HEK293 (cell line): ENCODE measurements at regions not wholly inside any gene's neighbourhood (a gene's known extent, or its start where the extent isn't known, plus 50 kb on each side); places are given as distances from the start of the nearest gene placed in this dataset.

Experiments used
- CTCF ChIA-PET: fragments of 350-600 bp; formaldehyde crosslinking; extraction: SDS; loops from one replicate; lab custom pipeline; 2021; ENCODE audit warnings: antibody characterized with exemption; lab: Yijun Ruan, JAX
- POLR2A ChIA-PET: fragments of 300-600 bp; formaldehyde crosslinking; extraction: SDS; loops from one replicate; lab custom pipeline; 2020; ENCODE audit warnings: antibody characterized with exemption, inconsistent platforms; lab: Yijun Ruan, JAX
- H3K27ac ChIP-seq: fragments of 200-500 bp; sonication (Bioruptor generic); 2 replicates; pipeline ENCODE4 v1.5.1; 2014; ENCODE audit warnings: low read depth, low read length, control low read depth, inconsistent platforms; ENCODE audit errors: extremely low read depth
- H3K36me3 ChIP-seq, 2 experiments: fragments of 200-500 bp in 1 of 2; sonication (Bioruptor generic) in 1 of 2; 1 replicate in 1 of 2; 2 replicates in 1 of 2; pipeline ENCODE4 v1.5.1; 2014 to 2017; ENCODE audit warnings: inconsistent platforms in 2 of 2, low read length in 2 of 2; ENCODE audit not compliant: control insufficient read depth in 2 of 2, insufficient read depth in 1 of 2
- H3K4me1 ChIP-seq: fragments of 200-500 bp; sonication (Bioruptor generic); 2 replicates; pipeline ENCODE4 v1.5.1; 2014; ENCODE audit warnings: mild to moderate bottlenecking, low read length, inconsistent platforms; ENCODE audit not compliant: control insufficient read depth, insufficient read depth
- H3K4me3 ChIP-seq: 2 replicates; pipeline ENCODE4 v1.5.1; 2011; ENCODE audit warnings: low read depth, mild to moderate bottlenecking, control low read depth, low read length, moderate library complexity
- H3K9me3 ChIP-seq: fragments of 200-500 bp; sonication (Bioruptor generic); 2 replicates; pipeline ENCODE4 v1.5.1; 2014; ENCODE audit warnings: low read depth, low read length, inconsistent platforms; ENCODE audit not compliant: control insufficient read depth, insufficient read depth
- GLIS1 ChIP-seq: fragments of 450-650 bp; formaldehyde crosslinking; IDR thresholded peaks from 2 replicates; pipeline ENCODE4 v1.5.1; 2016; ENCODE audit warnings: missing biosample characterization, missing genetic modification characterization
- PRDM2 ChIP-seq: fragments of 450-650 bp; formaldehyde crosslinking; IDR thresholded peaks from 2 replicates; pipeline ENCODE4 v1.5.1; 2016; ENCODE audit warnings: missing biosample characterization, missing genetic modification characterization, borderline replicate concordance
- SETDB1 ChIP-seq: IDR thresholded peaks from one replicate; pipeline ENCODE4 v1.6.1; 2017; ENCODE audit warnings: mild to moderate bottlenecking, low read length, moderate library complexity, mixed read lengths; ENCODE audit not compliant: insufficient read length
- SP3 ChIP-seq: fragments of 450-650 bp; formaldehyde crosslinking; IDR thresholded peaks from 2 replicates; pipeline ENCODE4 v1.5.1; 2016; ENCODE audit warnings: missing biosample characterization, missing genetic modification characterization
- YY2 ChIP-seq: fragments of 450-650 bp; formaldehyde crosslinking; IDR thresholded peaks from 2 replicates; pipeline ENCODE4 v1.5.1; 2016; ENCODE audit warnings: missing biosample characterization, missing genetic modification characterization
- ZEB2 ChIP-seq: fragments of 450-650 bp; formaldehyde crosslinking; IDR thresholded peaks from 2 replicates; pipeline ENCODE4 v1.5.1; 2016; ENCODE audit warnings: missing biosample characterization, missing genetic modification characterization
- ZFP41 ChIP-seq: fragments of 450-650 bp; formaldehyde crosslinking; IDR thresholded peaks from 2 replicates; pipeline ENCODE4 v1.5.1; 2016; ENCODE audit warnings: missing biosample characterization, missing genetic modification characterization, borderline replicate concordance
- ZIC2 ChIP-seq: fragments of 450-650 bp; formaldehyde crosslinking; IDR thresholded peaks from 2 replicates; pipeline ENCODE4 v1.5.1; 2016; ENCODE audit warnings: missing biosample characterization, missing genetic modification characterization
- ZNF521 ChIP-seq: fragments of 450-650 bp; formaldehyde crosslinking; IDR thresholded peaks from 2 replicates; pipeline ENCODE4 v1.5.1; 2017; ENCODE audit warnings: missing biosample characterization, mild to moderate bottlenecking, missing genetic modification characterization
- ZNF629 ChIP-seq: fragments of 450-650 bp; formaldehyde crosslinking; IDR thresholded peaks from 2 replicates; pipeline ENCODE4 v1.5.1; 2017; ENCODE audit warnings: missing biosample characterization, missing genetic modification characterization
- TF ChIP-seq, protein P1 (sequence below): fragments of 450-650 bp; formaldehyde crosslinking; IDR thresholded peaks from 2 replicates; pipeline ENCODE4 v1.5.1; 2016; ENCODE audit warnings: missing biosample characterization, missing genetic modification characterization
- TF ChIP-seq, protein P2 (sequence below): fragments of 450-650 bp; formaldehyde crosslinking; IDR thresholded peaks from 2 replicates; pipeline ENCODE4 v1.5.1; 2016; ENCODE audit warnings: missing biosample characterization, missing genetic modification characterization, low read depth
- TF ChIP-seq, protein P3 (sequence below): sonication (generic); formaldehyde crosslinking; IDR thresholded peaks from 2 replicates; pipeline ENCODE4 v1.8.1; 2022; ENCODE audit warnings: mild to moderate bottlenecking, moderate library complexity, missing genetic modification reagents
- TF ChIP-seq, protein P4 (sequence below): fragments of 450-650 bp; formaldehyde crosslinking; conservative IDR thresholded peaks from 2 replicates; pipeline ENCODE4 v1.5.1; 2016; ENCODE audit warnings: low read depth, missing biosample characterization, missing genetic modification characterization
- TF ChIP-seq, protein P5 (sequence below): fragments of 450-650 bp; formaldehyde crosslinking; IDR thresholded peaks from 2 replicates; pipeline ENCODE4 v1.5.1; 2017; ENCODE audit warnings: missing biosample characterization, missing genetic modification characterization
- TF ChIP-seq, protein P6 (sequence below): fragments of 450-650 bp; IDR thresholded peaks from 2 replicates; pipeline ENCODE4 v1.5.1; 2018; ENCODE audit warnings: missing biosample characterization, mild to moderate bottlenecking, missing genetic modification characterization

- TF ChIP-seq, protein P1, sequence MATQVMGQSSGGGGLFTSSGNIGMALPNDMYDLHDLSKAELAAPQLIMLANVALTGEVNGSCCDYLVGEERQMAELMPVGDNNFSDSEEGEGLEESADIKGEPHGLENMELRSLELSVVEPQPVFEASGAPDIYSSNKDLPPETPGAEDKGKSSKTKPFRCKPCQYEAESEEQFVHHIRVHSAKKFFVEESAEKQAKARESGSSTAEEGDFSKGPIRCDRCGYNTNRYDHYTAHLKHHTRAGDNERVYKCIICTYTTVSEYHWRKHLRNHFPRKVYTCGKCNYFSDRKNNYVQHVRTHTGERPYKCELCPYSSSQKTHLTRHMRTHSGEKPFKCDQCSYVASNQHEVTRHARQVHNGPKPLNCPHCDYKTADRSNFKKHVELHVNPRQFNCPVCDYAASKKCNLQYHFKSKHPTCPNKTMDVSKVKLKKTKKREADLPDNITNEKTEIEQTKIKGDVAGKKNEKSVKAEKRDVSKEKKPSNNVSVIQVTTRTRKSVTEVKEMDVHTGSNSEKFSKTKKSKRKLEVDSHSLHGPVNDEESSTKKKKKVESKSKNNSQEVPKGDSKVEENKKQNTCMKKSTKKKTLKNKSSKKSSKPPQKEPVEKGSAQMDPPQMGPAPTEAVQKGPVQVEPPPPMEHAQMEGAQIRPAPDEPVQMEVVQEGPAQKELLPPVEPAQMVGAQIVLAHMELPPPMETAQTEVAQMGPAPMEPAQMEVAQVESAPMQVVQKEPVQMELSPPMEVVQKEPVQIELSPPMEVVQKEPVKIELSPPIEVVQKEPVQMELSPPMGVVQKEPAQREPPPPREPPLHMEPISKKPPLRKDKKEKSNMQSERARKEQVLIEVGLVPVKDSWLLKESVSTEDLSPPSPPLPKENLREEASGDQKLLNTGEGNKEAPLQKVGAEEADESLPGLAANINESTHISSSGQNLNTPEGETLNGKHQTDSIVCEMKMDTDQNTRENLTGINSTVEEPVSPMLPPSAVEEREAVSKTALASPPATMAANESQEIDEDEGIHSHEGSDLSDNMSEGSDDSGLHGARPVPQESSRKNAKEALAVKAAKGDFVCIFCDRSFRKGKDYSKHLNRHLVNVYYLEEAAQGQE: no peak
- no peak for TF ChIP-seq ZIC2 (tag by site-specific recombination)
- TF ChIP-seq ZNF521: no peak
- TF ChIP-seq, protein P2, sequence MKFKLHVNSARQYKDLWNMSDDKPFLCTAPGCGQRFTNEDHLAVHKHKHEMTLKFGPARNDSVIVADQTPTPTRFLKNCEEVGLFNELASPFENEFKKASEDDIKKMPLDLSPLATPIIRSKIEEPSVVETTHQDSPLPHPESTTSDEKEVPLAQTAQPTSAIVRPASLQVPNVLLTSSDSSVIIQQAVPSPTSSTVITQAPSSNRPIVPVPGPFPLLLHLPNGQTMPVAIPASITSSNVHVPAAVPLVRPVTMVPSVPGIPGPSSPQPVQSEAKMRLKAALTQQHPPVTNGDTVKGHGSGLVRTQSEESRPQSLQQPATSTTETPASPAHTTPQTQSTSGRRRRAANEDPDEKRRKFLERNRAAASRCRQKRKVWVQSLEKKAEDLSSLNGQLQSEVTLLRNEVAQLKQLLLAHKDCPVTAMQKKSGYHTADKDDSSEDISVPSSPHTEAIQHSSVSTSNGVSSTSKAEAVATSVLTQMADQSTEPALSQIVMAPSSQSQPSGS (tag by site-specific recombination): no peak
Measured at GRCh38 chr3:117651246-117651645, 941.7 kb downstream of the TUSC7 start (continued).

DNA sequence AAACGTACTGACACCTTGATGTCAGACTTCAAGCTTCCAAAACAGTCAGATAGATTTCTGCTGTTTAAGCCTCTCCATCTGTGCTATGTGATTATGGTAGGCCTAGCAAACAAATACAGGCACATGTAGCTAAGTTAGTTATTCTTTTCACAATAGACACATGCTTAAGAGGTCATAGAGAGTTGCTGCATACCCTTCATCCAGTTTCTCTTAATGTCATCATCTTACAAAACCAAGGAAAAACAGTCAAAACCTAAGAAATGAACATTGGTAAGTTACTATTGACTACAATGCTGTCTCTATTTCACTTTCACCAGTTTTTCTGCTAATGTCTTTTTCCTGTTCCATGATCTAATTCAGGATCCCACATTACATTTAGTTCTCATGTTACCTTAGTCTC lies 946.8 kb downstream of the TUSC7 start:
- no peak overlapping the region for H3K4me3 ChIP-seq
- no peak overlapping the region for H3K27ac ChIP-seq
- ChIA-PET CTCF (no interaction called here), POLR2A (no interaction called here)
- H3K9me3 ChIP-seq: no peaks in the 10 kb centered on the region
- H3K4me1 ChIP-seq: peaks cover 5% of the 10 kb centered on the region; the same call in 1 of the 2 replicates
- no peaks in the 10 kb centered on the region for H3K36me3 ChIP-seq
- no peak for TF ChIP-seq SETDB1
- no peak for TF ChIP-seq SP3 (tag by site-specific recombination)
- no peak for TF ChIP-seq GLIS1 (tag by site-specific recombination)
- no peak for TF ChIP-seq YY2 (tag by site-specific recombination)
- TF ChIP-seq, protein P3, sequence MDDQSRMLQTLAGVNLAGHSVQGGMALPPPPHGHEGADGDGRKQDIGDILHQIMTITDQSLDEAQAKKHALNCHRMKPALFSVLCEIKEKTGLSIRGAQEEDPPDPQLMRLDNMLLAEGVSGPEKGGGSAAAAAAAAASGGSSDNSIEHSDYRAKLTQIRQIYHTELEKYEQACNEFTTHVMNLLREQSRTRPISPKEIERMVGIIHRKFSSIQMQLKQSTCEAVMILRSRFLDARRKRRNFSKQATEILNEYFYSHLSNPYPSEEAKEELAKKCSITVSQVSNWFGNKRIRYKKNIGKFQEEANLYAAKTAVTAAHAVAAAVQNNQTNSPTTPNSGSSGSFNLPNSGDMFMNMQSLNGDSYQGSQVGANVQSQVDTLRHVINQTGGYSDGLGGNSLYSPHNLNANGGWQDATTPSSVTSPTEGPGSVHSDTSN (CRISPR knock-in tag): no peak
- TF ChIP-seq, protein P4, sequence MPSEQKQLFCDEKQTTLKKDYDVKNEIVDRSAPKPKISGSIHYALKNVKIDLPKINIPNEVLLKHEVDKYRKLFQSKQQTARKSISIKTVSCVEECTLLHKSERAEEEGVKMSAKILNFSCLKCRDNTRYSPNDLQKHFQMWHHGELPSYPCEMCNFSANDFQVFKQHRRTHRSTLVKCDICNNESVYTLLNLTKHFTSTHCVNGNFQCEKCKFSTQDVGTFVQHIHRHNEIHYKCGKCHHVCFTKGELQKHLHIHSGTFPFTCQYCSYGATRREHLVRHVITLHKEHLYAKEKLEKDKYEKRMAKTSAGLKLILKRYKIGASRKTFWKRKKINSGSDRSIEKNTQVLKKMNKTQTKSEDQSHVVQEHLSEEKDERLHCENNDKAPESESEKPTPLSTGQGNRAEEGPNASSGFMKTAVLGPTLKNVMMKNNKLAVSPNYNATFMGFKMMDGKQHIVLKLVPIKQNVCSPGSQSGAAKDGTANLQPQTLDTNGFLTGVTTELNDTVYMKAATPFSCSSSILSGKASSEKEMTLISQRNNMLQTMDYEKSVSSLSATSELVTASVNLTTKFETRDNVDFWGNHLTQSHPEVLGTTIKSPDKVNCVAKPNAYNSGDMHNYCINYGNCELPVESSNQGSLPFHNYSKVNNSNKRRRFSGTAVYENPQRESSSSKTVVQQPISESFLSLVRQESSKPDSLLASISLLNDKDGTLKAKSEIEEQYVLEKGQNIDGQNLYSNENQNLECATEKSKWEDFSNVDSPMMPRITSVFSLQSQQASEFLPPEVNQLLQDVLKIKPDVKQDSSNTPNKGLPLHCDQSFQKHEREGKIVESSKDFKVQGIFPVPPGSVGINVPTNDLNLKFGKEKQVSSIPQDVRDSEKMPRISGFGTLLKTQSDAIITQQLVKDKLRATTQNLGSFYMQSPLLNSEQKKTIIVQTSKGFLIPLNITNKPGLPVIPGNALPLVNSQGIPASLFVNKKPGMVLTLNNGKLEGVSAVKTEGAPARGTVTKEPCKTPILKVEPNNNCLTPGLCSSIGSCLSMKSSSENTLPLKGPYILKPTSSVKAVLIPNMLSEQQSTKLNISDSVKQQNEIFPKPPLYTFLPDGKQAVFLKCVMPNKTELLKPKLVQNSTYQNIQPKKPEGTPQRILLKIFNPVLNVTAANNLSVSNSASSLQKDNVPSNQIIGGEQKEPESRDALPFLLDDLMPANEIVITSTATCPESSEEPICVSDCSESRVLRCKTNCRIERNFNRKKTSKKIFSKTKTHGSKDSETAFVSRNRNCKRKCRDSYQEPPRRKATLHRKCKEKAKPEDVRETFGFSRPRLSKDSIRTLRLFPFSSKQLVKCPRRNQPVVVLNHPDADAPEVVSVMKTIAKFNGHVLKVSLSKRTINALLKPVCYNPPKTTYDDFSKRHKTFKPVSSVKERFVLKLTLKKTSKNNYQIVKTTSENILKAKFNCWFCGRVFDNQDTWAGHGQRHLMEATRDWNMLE (tag by site-specific recombination): no peak
- TF ChIP-seq ZFP41 (tag by site-specific recombination): no peak
- TF ChIP-seq, protein P5, sequence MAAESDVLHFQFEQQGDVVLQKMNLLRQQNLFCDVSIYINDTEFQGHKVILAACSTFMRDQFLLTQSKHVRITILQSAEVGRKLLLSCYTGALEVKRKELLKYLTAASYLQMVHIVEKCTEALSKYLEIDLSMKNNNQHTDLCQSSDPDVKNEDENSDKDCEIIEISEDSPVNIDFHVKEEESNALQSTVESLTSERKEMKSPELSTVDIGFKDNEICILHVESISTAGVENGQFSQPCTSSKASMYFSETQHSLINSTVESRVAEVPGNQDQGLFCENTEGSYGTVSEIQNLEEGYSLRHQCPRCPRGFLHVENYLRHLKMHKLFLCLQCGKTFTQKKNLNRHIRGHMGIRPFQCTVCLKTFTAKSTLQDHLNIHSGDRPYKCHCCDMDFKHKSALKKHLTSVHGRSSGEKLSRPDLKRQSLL (tag by site-specific recombination): no peak
- no peak for TF ChIP-seq PRDM2 (tag by site-specific recombination)
- TF ChIP-seq, protein P6, sequence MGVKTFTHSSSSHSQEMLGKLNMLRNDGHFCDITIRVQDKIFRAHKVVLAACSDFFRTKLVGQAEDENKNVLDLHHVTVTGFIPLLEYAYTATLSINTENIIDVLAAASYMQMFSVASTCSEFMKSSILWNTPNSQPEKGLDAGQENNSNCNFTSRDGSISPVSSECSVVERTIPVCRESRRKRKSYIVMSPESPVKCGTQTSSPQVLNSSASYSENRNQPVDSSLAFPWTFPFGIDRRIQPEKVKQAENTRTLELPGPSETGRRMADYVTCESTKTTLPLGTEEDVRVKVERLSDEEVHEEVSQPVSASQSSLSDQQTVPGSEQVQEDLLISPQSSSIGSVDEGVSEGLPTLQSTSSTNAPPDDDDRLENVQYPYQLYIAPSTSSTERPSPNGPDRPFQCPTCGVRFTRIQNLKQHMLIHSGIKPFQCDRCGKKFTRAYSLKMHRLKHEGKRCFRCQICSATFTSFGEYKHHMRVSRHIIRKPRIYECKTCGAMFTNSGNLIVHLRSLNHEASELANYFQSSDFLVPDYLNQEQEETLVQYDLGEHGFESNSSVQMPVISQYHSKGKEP (tag by site-specific recombination): no peak
- TF ChIP-seq ZNF629 (tag by site-specific recombination): no peak
- TF ChIP-seq ZEB2 (tag by site-specific recombination): no peak
